SK-N-SH treated with all-trans-retinoic acid at 6 μM for 48 hours (cell line): ENCODE measurements at regions not wholly inside any gene's neighbourhood (a gene's known extent, or its start where the extent isn't known, plus 50 kb on each side); places are given as distances from the start of the nearest gene placed in this dataset.

ENCODE experiments used
- ATAC-seq: fragments of 200-7000 bp; cut with Tn5 transposase; 3 replicates; pipeline ENCODE4 v1.9.1; 2020; ENCODE audit warnings: mild to moderate bottlenecking, moderate library complexity
- ARNTL ChIP-seq: fragments of 450-650 bp; formaldehyde crosslinking; IDR thresholded peaks from 2 replicates; pipeline ENCODE4 v1.5.0; 2020; ENCODE audit warnings: low read depth, mild to moderate bottlenecking, moderate library complexity, borderline replicate concordance
- BACH2 ChIP-seq: fragments of 250-450 bp; sonication (Bioruptor Pico); IDR thresholded peaks from 2 replicates; pipeline ENCODE4 v1.9.0; 2021; ENCODE audit warnings: mild to moderate bottlenecking, borderline replicate concordance
- CSDC2 ChIP-seq: fragments of 250-450 bp; sonication (Bioruptor Pico); IDR thresholded peaks from 2 replicates; pipeline ENCODE4 v1.5.0; 2020; ENCODE audit warnings: mild to moderate bottlenecking, moderate library complexity
- ESRRG ChIP-seq: fragments of 250-450 bp; sonication (Bioruptor Pico); IDR thresholded peaks from 2 replicates; pipeline ENCODE4 v1.6.1; 2021; ENCODE audit warnings: mild to moderate bottlenecking
- GLIS3 ChIP-seq: fragments of 250-450 bp; sonication (Bioruptor Pico); IDR thresholded peaks from 2 replicates; pipeline ENCODE4 v1.5.0; 2020; ENCODE audit warnings: mild to moderate bottlenecking, moderate library complexity
- ISL1 ChIP-seq: fragments of 250-450 bp; sonication (Bioruptor Pico); IDR thresholded peaks from 2 replicates; pipeline ENCODE4 v2.1.2; 2022; ENCODE audit warnings: mild to moderate bottlenecking, moderate library complexity
- OSR1 ChIP-seq: fragments of 250-450 bp; sonication (Bioruptor Pico); IDR thresholded peaks from 2 replicates; pipeline ENCODE4 v1.8.0; 2022; ENCODE audit warnings: moderate library complexity, mild to moderate bottlenecking, inconsistent platforms
- RARB ChIP-seq: fragments of 250-450 bp; sonication (Bioruptor Pico); IDR thresholded peaks from 2 replicates; pipeline ENCODE4 v1.8.0; 2021; ENCODE audit warnings: mild to moderate bottlenecking, moderate library complexity
- SNAI2 ChIP-seq: fragments of 250-450 bp; sonication (Bioruptor Pico); IDR thresholded peaks from 2 replicates; pipeline ENCODE4 v1.5.0; 2020; ENCODE audit warnings: mild to moderate bottlenecking, moderate library complexity
- TCF4 ChIP-seq: fragments of 250-450 bp; sonication (Bioruptor Pico); IDR thresholded peaks from 2 replicates; pipeline ENCODE4 v1.8.0; 2021; ENCODE audit warnings: mild to moderate bottlenecking, moderate library complexity, borderline replicate concordance
- TOX ChIP-seq: fragments of 250-450 bp; sonication (Bioruptor Pico); IDR thresholded peaks from 2 replicates; pipeline ENCODE4 v1.8.0; 2021; ENCODE audit warnings: mild to moderate bottlenecking, moderate library complexity, borderline replicate concordance
- ZC3H10 ChIP-seq: fragments of 250-450 bp; sonication (Bioruptor Pico); IDR thresholded peaks from 2 replicates; pipeline ENCODE4 v1.5.1; 2021; ENCODE audit warnings: mild to moderate bottlenecking, moderate library complexity
- ZFP30 ChIP-seq: fragments of 450-650 bp; formaldehyde crosslinking; IDR thresholded peaks from 2 replicates; pipeline ENCODE4 v1.5.0; 2022; ENCODE audit warnings: mild to moderate bottlenecking, moderate library complexity
- ZNF565 ChIP-seq: fragments of 450-650 bp; formaldehyde crosslinking; conservative IDR thresholded peaks from 2 replicates; pipeline ENCODE4 v1.5.0; 2020; ENCODE audit warnings: low read depth, mild to moderate bottlenecking, moderate library complexity
- ZNF70 ChIP-seq: fragments of 450-650 bp; formaldehyde crosslinking; IDR thresholded peaks from 2 replicates; pipeline ENCODE4 v1.5.0; 2020; ENCODE audit warnings: mild to moderate bottlenecking, moderate library complexity
- ZNF8 ChIP-seq: fragments of 450-650 bp; formaldehyde crosslinking; IDR thresholded peaks from 2 replicates; pipeline ENCODE4 v1.5.0; 2020; ENCODE audit warnings: mild to moderate bottlenecking, moderate library complexity
- TF ChIP-seq, protein P1 (sequence below): fragments of 250-450 bp; sonication (Bioruptor Pico); IDR thresholded peaks from 2 replicates; pipeline ENCODE4 v1.5.1; 2021; ENCODE audit warnings: mild to moderate bottlenecking, moderate library complexity
- TF ChIP-seq, protein P2 (sequence below): fragments of 250-450 bp; sonication (Bioruptor Pico); IDR thresholded peaks from 2 replicates; pipeline ENCODE4 v1.5.0; 2020; ENCODE audit warnings: mild to moderate bottlenecking, moderate library complexity
- TF ChIP-seq, protein P3 (sequence below): fragments of 250-450 bp; sonication (Bioruptor Pico); IDR thresholded peaks from 2 replicates; pipeline ENCODE4 v1.5.1; 2020; ENCODE audit warnings: low read depth, mild to moderate bottlenecking, moderate library complexity
- TF ChIP-seq, protein P4 (sequence below): fragments of 250-450 bp; sonication (Bioruptor Pico); IDR thresholded peaks from 2 replicates; pipeline ENCODE4 v1.8.0; 2020; ENCODE audit warnings: mild to moderate bottlenecking, moderate library complexity, borderline replicate concordance
- TF ChIP-seq, protein P5 (sequence below): fragments of 250-450 bp; sonication (Bioruptor Pico); IDR thresholded peaks from 2 replicates; pipeline ENCODE4 v1.8.0; 2021; ENCODE audit warnings: low read depth, mild to moderate bottlenecking, moderate library complexity, borderline replicate concordance

DNA sequence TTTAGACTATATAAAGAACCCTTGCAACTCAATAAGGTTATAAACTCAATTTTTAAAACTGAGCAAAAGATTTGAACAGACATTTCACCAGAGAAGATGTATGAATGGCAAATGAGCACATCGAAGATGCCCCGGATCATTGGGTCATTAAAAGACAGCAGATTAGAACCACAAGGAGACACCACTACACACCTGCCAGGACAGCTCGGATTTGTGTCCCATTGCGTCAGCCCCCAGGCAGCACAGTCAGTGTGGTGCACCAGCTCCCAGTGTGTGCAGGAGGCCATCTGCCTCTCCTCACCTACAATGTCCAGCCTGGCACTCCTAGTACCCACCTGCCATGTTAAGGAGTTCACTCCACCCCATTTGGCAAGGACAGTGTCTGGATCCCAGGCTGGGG, 61.1 kb upstream of the LRP8 start:
- no peak for ATAC-seq
- TF ChIP-seq, protein P1, sequence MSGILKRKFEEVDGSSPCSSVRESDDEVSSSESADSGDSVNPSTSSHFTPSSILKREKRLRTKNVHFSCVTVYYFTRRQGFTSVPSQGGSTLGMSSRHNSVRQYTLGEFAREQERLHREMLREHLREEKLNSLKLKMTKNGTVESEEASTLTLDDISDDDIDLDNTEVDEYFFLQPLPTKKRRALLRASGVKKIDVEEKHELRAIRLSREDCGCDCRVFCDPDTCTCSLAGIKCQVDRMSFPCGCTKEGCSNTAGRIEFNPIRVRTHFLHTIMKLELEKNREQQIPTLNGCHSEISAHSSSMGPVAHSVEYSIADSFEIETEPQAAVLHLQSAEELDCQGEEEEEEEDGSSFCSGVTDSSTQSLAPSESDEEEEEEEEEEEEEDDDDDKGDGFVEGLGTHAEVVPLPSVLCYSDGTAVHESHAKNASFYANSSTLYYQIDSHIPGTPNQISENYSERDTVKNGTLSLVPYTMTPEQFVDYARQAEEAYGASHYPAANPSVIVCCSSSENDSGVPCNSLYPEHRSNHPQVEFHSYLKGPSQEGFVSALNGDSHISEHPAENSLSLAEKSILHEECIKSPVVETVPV: no peak
- TF ChIP-seq CSDC2 (no peak), RARB (CRISPR knock-in tag) (no peak), ZFP30 (CRISPR knock-in tag) (no peak), ESRRG (CRISPR knock-in tag) (no peak), TCF4 (no peak), BACH2 (CRISPR knock-in tag) (no peak), ARNTL (CRISPR knock-in tag) (no peak), ZNF8 (CRISPR knock-in tag) (no peak), ISL1 (CRISPR knock-in tag) (no peak), SNAI2 (no peak), ZNF565 (CRISPR knock-in tag) (no peak), GLIS3 (CRISPR knock-in tag) (no peak), ZC3H10 (CRISPR knock-in tag) (no peak), ZNF70 (CRISPR knock-in tag) (no peak)
- TF ChIP-seq, protein P2, sequence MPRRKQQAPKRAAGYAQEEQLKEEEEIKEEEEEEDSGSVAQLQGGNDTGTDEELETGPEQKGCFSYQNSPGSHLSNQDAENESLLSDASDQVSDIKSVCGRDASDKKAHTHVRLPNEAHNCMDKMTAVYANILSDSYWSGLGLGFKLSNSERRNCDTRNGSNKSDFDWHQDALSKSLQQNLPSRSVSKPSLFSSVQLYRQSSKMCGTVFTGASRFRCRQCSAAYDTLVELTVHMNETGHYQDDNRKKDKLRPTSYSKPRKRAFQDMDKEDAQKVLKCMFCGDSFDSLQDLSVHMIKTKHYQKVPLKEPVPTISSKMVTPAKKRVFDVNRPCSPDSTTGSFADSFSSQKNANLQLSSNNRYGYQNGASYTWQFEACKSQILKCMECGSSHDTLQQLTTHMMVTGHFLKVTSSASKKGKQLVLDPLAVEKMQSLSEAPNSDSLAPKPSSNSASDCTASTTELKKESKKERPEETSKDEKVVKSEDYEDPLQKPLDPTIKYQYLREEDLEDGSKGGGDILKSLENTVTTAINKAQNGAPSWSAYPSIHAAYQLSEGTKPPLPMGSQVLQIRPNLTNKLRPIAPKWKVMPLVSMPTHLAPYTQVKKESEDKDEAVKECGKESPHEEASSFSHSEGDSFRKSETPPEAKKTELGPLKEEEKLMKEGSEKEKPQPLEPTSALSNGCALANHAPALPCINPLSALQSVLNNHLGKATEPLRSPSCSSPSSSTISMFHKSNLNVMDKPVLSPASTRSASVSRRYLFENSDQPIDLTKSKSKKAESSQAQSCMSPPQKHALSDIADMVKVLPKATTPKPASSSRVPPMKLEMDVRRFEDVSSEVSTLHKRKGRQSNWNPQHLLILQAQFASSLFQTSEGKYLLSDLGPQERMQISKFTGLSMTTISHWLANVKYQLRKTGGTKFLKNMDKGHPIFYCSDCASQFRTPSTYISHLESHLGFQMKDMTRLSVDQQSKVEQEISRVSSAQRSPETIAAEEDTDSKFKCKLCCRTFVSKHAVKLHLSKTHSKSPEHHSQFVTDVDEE: no peak
- TF ChIP-seq, protein P3, sequence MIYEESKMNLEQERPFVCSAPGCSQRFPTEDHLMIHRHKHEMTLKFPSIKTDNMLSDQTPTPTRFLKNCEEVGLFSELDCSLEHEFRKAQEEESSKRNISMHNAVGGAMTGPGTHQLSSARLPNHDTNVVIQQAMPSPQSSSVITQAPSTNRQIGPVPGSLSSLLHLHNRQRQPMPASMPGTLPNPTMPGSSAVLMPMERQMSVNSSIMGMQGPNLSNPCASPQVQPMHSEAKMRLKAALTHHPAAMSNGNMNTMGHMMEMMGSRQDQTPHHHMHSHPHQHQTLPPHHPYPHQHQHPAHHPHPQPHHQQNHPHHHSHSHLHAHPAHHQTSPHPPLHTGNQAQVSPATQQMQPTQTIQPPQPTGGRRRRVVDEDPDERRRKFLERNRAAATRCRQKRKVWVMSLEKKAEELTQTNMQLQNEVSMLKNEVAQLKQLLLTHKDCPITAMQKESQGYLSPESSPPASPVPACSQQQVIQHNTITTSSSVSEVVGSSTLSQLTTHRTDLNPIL (CRISPR knock-in tag): no peak
- TF ChIP-seq, protein P4, sequence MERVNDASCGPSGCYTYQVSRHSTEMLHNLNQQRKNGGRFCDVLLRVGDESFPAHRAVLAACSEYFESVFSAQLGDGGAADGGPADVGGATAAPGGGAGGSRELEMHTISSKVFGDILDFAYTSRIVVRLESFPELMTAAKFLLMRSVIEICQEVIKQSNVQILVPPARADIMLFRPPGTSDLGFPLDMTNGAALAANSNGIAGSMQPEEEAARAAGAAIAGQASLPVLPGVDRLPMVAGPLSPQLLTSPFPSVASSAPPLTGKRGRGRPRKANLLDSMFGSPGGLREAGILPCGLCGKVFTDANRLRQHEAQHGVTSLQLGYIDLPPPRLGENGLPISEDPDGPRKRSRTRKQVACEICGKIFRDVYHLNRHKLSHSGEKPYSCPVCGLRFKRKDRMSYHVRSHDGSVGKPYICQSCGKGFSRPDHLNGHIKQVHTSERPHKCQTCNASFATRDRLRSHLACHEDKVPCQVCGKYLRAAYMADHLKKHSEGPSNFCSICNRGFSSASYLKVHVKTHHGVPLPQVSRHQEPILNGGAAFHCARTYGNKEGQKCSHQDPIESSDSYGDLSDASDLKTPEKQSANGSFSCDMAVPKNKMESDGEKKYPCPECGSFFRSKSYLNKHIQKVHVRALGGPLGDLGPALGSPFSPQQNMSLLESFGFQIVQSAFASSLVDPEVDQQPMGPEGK (CRISPR knock-in tag): no peak
- TF ChIP-seq, protein P5, sequence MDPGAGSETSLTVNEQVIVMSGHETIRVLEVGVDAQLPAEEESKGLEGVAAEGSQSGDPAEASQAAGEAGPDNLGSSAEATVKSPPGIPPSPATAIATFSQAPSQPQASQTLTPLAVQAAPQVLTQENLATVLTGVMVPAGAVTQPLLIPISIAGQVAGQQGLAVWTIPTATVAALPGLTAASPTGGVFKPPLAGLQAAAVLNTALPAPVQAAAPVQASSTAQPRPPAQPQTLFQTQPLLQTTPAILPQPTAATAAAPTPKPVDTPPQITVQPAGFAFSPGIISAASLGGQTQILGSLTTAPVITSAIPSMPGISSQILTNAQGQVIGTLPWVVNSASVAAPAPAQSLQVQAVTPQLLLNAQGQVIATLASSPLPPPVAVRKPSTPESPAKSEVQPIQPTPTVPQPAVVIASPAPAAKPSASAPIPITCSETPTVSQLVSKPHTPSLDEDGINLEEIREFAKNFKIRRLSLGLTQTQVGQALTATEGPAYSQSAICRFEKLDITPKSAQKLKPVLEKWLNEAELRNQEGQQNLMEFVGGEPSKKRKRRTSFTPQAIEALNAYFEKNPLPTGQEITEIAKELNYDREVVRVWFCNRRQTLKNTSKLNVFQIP (CRISPR knock-in tag): no peak
- TF ChIP-seq, all 23 proteins: peak for 0

DNA sequence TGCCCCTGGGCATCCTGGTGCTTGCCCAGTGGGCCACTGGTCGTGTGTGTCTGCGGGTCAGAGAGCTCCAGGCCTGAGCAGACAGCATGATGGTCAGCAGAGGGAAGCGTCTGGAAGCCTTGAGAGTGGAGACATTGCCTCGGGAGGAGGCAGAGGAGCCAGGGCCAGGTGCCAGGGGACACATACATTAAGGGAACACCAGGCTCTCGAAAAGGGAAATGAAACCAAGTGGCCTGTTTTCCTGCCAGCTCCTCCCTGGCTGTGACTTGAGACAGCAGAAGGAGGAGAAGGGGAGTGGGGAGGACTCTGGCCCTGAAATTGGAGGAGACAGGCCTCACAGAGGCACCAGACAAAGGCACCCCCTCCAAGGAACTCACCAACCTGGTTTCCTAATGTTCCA, 62.4 kb upstream of the LRP8 start:
- no peak for ATAC-seq
- TF ChIP-seq TCF4: no peak
- no peak for TF ChIP-seq OSR1 (CRISPR knock-in tag)
- TF ChIP-seq, protein P1: no peak
- TF ChIP-seq ARNTL (CRISPR knock-in tag): no peak
- no peak for TF ChIP-seq ZNF70 (CRISPR knock-in tag)
- TF ChIP-seq ZNF565 (CRISPR knock-in tag): no peak
- no peak for TF ChIP-seq ESRRG (CRISPR knock-in tag)
- TF ChIP-seq CSDC2: no peak
- TF ChIP-seq SNAI2: no peak
- no peak for TF ChIP-seq TOX
